ENCODE measurements at regions not wholly inside any gene's neighbourhood (a gene's known extent, or its start where the extent isn't known, plus 50 kb on each side); places are given as distances from the start of the nearest gene placed in this dataset.

DNA sequence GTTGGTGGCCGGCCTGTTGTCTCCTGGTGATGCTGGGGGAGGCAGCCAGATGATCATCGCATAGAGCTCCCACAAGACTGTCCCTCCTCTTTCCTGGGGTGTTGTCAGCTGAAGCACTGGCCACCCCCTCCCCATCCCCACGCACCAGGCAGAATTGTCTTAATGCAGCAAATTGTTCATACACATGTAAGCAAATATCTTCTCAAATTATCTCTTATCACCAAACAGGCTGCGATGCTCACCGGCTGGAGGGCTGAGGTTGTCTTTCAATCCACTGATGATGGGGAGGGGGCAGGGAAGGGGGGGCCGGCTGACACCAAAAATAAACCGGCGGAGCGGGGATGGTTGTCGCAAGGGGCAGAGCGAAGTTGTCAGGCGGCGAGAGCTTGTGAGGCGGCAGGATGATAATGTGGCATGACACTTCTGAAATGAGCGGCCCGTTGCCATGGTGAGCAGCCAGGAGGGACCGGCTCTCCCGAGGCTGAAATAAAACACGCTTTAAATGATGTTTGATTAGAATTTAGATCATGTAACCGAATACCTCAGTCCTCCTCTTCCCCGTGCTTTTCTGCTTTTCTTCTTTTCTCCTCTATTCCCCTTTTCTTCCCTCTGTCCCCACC, 59.8 kb downstream of the MRM1 start:
- DNase-seq (ENCODE audit: low read depth in 3 of 3, low spot score in 2 of 3): no peak

DNA sequence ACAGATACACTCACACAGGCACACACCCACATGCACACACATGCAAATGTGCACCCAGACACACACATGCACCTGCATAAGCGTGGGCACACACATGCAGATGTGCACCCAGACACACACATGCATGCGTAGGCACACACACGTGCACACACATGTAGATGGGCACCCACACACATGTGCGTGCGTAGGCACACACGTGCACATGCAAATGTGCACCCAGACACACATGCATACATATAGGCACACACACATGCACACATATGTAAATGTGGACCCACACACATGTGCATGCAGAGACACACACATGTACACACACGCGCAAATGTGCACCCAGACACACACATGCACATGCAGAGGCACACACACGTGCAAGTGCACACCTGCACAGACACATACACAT, 60.3 kb downstream of the MRM1 start:
- DNase-seq (ENCODE audit: low read depth in 3 of 3, low spot score in 2 of 3): no peak

DNA sequence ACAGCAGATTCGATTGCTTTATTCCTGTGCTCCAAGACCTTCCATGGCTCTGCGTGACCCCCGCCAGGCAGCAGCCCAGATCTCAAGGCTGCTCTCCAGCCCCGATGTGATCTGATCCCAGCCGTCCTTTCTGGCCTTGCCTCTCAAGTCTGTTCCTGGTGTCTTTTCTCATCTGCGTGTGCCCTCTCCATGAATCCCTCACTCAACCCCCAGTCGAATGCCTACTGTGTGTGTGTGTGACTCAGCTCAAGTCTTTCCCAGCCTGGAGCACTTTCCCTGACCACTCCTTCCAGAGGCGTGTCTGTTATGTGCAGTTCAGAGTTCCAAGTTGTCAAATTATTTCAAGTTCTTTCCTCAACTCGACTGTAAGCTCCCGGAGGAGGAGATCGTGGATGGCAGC, 64.0 kb downstream of the MRM1 start:
- no peak for DNase-seq (ENCODE audit: low read depth in 3 of 3, low spot score in 2 of 3)

DNA sequence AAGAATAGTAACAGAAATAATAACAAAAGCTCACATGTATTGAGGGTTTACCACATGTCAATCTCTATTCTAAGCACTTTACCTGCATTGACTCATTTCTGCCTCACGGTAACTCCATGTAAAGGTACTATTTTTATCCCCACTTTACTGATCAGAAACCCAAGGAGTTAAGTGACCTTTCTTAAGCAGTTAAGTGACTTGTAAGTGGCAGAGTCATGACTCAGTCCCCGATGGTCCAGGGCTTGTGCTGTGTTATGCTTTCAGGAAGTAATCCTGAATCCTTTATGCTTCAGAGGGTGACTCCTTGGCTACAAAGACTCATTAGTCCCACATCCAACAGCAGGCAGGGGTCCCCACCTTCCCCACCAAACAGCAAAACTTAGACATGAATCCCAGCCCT, 66.5 kb downstream of the MRM1 start:
- DNase-seq (ENCODE audit: low read depth in 3 of 3, low spot score in 2 of 3): no peak

DNA sequence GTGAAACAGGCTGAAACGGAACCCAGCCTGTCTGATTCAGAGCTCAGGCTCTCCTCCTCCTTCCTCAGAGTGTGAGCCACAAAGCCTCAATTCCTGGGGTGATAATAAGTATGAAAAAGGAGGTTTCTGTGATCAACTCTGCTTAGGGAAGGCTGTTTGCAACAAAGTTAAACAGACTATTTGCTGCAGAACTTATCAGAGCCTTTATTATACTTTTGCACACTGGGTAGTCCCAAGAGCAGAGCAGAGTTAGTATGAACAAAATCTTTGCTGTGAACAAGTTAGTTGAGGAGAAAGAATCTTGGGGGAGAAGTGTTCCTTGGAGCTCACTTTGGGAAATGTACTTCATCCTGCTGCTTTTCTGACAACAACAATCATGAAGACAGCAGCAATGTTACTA, 67.4 kb downstream of the MRM1 start:
- no peak for DNase-seq (ENCODE audit: low read depth in 3 of 3, low spot score in 2 of 3)

DNA sequence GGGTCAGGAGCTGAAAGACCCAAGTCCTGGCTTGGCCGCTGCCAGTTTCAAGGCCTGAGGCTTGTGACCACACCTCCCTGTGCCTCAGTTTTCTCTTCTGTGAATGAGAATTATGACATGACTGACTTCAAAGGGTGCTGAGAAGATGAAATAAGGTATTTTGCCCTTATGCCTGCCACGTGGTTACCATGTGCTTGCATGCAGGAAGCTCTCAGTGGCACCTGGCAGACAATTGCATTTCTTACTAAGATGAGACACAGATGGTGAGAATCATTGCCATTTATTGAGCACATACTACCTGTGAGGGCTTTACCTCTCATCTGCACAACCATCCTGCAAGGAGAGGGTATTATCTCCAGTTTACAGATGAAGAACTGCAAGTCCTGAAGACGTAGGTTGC, 69.8 kb downstream of the MRM1 start:
- no peak for DNase-seq (ENCODE audit: low read depth in 3 of 3, low spot score in 2 of 3)

DNA sequence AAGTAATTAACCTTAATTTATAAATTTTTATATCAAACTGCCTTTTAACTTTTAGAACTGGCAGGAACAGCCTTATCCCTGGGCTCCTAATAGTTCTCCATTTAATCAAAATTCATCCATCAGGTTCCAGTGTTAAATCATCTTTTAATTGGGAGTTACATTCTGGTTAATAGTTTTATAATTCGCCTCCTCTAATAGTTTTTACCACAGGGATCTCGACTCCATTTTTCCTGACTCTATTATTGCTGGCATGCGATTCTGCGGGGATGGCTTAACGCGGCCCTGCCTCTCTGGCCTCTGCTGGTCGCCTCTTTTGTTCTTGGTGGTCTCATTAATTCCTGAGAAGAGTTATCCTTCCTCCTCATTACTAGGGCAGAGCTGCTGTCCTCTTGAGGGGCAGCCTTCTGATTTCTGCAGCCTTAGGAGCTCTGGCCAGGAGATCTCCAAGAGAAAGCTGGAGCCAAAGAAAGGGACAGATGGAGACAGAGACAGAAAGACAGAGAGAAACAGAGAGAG, 71.1 kb downstream of the MRM1 start:
- DNase-seq (ENCODE audit: low read depth in 3 of 3, low spot score in 2 of 3): no peak

DNA sequence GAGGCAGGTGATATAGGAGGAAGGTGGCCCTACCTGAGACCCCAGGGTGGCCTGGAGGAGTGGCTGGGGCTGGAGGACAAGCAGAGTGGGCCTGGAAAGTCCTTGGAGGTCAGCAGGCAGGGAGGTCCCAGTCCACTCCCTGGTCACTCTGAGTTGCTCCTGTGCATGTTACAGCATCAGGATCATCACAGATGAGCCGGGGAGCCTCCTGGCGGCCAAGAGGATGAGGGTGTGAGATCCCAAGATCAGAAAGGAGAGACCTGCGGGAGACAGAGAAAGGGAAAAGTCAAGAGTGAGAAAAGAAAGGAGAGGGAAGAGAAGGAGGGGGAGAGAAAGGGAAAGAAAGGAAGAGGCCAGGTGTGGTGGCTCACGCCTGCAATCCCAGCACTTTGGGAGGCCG, 71.7 kb downstream of the MRM1 start:
- no peak for DNase-seq (ENCODE audit: low read depth in 3 of 3, low spot score in 2 of 3)

DNA sequence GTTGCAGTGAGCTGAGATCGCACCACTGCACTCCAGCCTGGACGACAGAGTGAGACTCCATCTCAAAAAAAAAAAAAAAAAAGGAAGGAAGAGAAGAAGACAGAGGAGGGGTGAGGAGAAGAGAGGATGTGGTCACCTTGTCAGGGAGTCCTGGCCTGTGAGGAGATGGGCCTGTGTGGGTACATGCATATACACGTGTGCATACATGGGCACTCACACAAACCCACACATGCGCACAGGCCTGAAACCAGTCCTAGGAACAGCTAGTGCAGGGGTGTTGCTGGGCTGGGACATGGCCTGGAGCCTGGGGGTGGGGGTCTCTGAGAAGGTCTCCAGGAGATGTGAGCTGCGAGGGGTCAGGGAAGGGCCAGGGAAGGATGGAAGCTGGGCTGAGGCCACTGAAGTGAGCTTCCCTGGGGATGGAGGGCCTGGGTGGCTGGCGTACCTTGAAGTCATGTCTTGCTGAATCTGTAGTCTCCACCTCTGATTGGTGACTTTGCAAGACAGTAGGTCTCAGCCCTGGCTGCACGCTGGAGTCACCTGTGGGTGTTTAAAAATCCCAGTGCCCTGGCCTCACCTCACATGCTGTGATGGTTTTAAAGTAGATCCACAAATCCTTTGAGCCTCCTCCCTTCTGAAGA, 72.4 kb downstream of the MRM1 start:
- no peak for DNase-seq (ENCODE audit: low read depth in 3 of 3, low spot score in 2 of 3)

DNA sequence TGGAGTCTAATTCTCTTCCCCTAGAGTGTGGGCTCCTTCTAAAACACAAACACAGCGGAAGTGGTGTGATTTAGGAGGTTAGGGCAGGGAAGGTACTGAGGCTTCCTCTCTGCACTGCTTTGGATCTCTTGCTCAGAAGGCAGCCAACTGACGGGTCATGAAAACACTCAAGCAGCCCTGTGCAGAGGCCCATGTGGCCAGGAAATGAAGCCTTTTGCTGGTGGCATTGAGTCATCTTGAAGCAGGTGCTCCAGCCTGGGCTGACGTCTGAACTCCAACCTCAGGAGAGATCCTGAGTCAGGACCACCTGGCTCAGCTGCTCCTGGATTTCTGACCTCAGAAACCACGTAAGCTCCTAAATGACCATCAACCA, 72.9 kb downstream of the MRM1 start:
- DNase-seq (ENCODE audit: low read depth in 3 of 3, low spot score in 2 of 3): no peak

DNA sequence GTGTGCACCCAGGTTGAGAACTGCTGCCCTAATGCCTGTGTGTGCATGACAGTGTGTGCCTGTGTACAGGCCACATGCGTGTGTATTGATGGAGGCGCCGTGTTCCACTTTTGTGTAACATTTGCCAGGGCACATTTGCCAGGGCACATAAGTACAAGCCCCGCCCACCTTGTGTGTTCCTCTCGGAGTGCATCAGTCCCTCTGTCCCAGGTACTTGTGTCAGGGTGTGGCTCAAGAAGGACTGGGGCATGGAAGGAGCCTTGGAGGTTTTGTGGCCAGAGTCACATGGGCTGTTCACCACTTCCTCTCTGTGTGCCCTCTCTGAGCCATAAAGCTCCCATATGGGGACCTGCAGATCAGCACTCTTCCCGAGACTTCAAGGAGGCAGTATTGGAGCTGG, 73.9 kb downstream of the MRM1 start:
- no peak for DNase-seq (ENCODE audit: low read depth in 3 of 3, low spot score in 2 of 3)

DNA sequence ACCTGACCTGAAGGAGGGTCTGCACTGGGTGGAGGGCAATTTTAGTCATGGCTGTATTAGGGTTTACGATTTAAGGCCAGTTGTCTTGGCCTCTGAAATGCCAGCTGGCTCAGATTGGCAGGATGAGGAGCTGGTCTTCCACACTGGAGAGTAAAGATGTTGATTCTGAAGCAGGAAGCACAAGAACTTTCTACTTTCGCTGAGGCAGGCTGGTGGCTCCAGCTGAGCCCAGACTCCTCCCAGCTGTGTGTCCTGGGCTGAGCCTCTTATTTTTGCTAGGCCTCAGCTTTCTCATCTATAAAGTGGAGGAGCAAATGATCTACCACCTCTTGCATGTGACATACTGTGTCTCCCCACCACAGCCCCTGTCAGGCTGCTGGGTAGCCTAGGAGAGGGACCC, 74.4 kb downstream of the MRM1 start:
- no peak for DNase-seq (ENCODE audit: low read depth in 3 of 3, low spot score in 2 of 3)

DNA sequence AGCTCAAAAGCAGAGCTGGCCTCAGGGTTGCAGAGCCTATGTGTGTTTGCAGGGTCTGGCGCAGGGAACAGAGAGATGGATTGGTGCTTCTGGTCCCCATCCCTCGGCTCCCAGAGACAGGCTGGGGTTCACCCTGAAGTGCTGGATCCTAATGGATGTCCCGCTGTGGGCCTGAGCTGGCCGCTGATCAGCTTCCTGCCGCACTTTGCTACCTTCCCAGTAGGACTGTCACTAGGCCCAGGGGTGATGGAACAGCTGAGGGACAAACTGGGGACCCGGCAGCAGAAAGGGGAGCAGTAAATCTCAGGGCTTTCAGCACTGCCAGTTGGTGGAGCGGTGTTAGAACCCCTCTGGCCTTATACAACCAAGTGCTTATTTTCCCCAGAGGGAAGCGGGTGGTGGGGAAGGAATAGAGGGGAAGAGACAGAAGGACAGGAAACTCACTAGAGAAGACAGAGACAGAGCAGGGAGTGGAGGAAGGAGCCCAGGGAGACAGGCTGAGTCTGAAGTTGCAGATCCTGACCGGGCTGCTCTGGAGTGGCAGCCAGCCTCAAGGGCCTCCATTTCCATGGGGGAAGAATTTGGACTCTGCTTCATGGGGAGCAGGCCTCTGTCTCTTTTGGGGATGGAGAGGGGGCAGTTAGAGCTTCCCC, 78.6 kb downstream of the MRM1 start:
- no peak for DNase-seq (ENCODE audit: low read depth in 3 of 3, low spot score in 2 of 3)

DNA sequence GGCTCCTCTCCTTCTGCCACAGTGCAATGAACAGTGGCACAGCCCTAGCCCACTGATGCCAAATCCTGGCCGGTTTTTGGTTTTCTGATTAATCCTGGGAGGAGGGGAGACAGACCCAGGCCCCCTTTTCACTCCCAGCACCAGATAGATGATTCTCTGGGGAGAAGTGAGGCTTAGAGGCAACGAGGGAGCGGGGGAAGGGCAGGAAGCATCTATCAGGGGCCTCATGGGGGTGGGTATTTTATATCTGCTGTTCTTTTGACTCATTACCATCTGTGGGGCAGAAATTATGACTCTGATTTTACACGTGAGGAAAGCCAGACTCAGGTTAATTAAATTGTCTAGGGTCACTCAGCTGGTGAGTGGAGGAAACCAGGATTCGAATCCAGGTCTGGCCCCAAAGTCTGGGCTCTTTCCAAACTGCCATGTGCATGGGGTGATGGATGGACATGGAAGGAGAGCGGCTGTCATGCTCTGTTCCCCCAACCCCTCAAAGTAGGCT, 79.4 kb downstream of the MRM1 start:
- DNase-seq (ENCODE audit: low read depth in 3 of 3, low spot score in 2 of 3): no peak

DNA sequence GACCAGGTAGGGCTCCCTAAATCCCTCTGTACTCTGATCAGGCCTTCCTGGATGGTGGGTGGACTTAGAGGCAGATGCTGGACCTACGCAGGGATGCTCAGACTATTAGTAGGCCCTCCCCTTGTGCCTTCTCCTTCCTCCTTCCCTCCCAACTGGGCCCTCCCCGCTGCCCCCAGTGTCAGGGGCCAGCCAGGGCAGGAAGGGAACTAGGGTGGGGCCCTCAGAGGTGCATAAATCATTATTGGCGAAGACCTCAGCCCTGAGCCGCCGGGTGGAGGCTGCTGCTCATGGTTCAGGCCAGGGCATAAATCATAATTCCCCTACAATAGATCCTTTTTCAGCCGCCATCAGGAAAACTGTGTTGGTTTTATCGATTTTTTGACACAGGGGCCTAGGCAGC, 81.4 kb downstream of the MRM1 start:
- no peak for DNase-seq (ENCODE audit: low read depth in 3 of 3, low spot score in 2 of 3)

DNA sequence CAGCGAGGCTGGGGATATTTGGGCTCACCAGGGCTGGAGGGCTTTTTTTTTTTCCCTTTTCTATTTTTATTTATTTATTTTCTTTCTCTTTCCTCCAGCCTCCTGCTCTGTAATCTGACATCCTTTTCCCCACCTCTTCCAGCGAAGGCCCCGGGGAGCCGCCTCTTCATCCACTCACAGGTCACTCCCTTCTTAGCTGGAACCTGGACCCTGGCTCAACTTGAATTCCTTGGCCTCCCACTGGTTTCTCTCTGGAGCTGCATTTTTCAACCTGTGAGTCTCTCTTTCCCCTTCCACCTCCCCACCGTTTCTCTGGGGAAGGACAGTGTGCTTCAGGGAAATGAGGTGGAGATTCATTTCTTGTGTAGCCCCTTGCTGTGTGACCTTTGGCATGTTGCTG, 82.0 kb downstream of the MRM1 start:
- no peak for DNase-seq (ENCODE audit: low read depth in 3 of 3, low spot score in 2 of 3)

DNA sequence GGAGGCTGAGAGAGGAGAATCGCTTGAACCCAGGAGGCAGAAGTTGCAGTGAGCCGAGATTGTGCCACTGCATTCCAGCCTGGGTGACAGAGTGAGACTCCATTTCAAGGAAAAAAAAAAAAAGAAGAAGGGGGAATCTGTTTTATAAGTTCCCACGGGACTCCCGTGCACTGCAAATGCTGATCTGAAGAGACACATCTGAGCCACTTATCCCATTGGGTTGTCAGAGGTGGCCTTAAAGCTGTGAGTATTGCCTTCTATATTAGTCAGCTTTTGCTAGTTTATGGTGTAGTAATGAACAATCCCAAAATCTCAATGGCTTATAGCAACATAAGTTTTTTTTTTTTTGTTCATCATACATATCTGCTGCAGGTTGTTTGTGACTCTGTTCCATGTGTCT, 82.8 kb downstream of the MRM1 start:
- no peak for DNase-seq (ENCODE audit: low read depth in 3 of 3, low spot score in 2 of 3)

DNA sequence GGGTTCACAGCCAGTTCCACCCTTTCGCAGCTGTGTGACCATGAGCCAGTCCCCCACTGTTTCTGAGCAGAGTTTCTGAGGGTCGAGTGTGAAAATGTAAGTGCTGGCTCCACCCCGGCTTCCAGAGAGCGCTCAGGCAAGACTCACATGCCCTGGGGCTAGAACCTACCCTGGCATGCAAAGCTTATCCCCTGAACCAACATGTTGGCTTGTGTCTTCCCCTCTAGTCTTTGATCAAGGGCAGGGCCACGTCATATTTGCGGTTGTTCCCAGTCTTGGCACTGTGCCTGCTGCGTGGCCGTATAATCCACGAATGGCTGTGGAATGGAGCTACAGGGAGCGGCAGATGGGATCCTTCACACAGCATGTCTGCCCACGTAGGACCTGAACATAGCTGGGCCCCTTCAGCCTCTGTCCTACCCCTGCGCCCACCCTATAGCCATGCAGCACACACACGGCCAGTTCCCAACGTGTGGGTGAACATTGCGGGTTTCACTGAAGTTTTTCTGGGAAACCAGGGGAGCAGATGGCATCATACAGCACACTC, 84.8 kb downstream of the MRM1 start:
- no peak for DNase-seq (ENCODE audit: low read depth in 3 of 3, low spot score in 2 of 3)

DNA sequence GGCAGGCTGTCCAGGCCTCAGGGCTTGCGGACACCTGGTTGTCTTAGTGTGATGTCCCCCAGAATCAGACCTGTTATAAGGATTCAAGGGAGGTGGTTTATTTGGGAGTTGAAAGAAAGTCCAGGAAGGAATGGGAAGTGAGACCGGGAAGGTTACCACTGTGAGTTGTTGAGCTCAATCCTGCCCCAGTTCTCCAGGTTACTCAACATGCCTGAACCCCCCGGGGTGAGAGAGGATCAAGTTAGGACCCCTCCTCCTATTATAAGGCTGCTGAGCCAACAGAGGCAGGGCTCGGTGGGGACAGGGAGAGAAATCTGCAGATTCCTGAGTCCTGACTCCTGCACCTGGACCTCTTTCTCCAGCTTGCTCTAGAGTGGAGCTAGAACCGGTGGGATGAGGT, 86.4 kb downstream of the MRM1 start:
- DNase-seq (ENCODE audit: low read depth in 3 of 3, low spot score in 2 of 3): no peak

DNA sequence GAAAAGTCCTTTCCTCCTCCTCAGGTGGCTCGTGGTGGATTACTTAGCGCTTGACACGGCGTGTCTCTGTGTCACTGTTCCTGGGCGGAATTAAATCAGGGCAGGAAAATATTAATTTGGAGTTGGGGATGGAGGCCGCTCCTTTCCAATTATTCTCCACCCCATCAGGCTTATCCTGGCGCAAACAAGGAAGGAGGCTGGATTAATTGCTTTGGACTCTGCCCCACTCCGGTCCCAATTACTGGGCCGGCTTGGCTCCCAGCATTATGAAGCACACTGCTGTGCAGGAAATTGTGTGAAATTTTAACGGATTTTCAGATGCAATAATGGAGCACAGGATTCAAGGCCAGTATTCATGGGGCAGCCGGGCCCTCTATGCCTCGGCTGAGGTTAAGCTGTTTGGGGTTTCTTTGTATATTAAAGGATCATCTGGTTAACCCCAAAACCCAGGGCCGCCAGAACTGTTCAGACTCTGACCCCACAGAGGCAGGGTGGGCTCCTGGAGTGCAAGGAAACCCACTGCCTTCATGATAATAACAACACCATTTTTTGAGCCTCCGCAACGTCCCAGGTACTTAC, 87.8 kb downstream of the MRM1 start:
- DNase-seq (ENCODE audit: low read depth in 3 of 3, low spot score in 2 of 3): no peak

DNA sequence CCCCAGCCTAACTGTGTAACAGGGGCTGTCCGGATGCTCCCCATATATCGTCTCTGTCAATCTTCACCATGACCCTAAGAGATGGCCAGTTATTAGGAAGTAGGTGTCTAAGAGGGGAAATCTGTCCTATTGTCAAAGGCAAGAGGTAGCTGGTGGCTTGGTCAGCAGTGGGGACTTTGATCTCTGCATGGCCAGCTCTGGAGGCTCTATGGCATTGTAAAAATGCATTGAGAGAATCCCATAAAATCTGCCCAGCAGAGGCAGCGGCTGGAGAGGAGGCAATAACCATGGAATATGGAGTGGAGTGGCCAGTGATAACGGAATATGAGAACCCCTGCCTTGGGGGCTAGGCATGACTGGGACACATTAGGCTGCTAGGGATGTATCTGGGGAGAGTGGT, 88.8 kb downstream of the MRM1 start:
- DNase-seq (ENCODE audit: low read depth in 3 of 3, low spot score in 2 of 3): no peak

DNA sequence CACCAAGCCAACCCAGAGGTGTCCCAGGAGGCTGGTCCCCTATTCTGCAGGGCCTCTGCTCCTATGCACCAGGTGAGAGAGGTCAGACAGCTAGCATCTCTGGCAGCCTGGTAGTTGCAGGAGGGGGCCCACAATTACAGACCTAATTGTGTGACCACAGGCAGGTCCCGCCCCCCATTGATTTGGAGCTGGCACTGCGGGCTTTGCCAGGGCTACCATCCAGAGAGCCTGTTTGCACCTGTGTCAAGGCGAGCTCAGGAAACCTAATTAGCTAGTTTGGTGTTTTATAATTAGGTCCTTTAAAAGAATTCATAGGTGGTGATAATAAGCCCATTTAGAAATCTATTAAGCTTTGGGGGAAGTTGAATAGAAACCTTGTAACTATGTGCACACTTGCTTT, 90.2 kb downstream of the MRM1 start:
- no peak for DNase-seq (ENCODE audit: low read depth in 3 of 3, low spot score in 2 of 3)
